GM21786 (cell line): ENCODE measurements at regions not wholly inside any gene's neighbourhood (a gene's known extent, or its start where the extent isn't known, plus 50 kb on each side); places are given as distances from the start of the nearest gene placed in this dataset.
"Not testable (repeated sequence)": the region's sequence is repeated elsewhere in the genome, so short reads cannot be mapped to it uniquely, and the experiment has no call there.

Experiments
- ATAC-seq: cut with Tn5 transposase; IDR thresholded peaks from one replicate; pipeline ENCODE4 v1.9.1; 2021; ENCODE audit not compliant: unreplicated experiment

DNA sequence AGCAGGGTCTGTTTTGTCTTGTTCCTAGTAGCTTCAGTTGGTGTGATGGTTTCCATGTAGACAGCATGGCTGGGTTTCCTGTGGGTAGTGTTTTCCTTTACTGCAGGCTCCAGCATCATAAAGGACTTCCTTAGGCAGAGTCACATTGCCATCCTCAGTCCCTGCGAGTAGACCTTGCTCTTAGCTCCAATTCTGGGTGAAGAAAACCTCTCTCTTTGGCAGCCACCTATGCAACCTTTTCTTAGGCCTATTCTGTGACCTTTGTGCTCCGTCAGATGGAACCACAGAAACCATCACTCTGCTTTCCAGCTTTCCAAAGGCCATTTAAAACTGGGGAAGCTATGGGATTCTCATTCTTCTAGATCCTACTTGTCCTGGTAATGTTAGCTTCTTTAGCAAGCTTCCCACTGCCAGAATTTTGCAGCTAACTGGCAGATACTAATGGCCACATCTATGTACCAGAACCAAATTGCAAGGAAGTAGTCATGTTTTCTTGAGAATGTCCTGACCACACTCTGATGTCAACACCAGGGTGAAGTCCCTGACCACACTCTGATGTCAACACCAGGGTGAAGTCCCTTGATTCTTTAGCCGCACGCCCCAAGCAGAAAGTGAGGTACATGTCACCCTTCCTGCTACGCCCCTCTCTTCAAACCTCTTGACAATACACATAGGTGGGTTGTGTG is 646.6 kb upstream of the HS3ST5 start:
- peak; percentile 100 for ATAC-seq

DNA sequence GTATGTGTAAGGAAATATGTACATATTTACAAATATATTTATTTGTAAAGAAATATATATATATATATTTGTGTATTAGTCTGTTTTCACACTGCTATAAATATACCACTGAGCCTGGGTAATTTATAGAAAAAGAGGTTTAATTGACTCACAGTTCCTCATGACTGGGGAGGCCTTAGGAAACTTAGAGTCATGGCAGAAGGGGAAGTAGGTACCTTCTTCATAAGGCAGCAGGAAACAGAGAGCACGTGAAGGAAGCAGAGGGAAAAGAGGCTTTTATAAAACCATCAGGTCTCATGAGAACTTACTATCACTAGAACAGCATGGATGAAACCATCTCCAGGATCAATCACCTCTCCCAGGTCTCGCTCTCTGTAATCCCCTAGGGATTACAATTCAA is 644.5 kb upstream of the HS3ST5 start:
- ATAC-seq = no peak

DNA sequence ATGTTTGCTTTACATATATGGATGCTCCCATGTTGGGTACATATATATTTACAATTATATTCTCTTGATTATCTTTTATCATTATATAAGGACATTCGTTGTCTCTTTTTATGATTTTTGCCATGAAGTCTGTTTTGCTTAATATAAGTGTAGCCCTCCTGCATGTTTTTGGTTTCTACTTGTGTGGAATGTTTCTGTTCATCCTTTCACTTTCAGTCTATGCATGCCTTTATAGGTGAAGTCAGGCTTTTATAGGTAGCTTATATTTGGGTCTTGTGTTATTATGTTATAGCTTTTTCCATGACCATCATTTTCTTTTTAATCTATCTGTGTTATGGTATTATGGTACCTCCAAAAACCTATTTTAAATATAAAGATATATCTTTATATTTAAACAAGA is 612.5 kb upstream of the HS3ST5 start:
- peak; percentile 87 for ATAC-seq

DNA sequence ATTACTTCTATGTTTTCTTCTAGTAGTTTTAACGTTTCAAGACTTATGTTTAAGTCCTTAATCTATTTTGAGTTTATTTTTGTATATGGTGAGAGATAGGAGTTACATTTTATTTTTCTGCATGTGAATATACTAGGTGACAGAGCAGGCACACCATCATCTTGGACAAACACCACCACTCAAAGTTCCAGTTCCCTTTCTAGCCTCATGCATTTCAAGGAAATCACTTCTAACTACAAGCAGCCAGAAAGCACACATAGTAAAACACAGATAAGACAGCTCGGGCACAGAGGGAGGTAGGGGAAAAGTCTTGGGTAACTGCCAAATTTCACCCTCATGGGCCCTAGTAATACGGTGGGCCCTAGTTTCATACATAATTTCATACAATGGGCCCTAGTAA is 609.4 kb upstream of the HS3ST5 start:
- no peak for ATAC-seq

DNA sequence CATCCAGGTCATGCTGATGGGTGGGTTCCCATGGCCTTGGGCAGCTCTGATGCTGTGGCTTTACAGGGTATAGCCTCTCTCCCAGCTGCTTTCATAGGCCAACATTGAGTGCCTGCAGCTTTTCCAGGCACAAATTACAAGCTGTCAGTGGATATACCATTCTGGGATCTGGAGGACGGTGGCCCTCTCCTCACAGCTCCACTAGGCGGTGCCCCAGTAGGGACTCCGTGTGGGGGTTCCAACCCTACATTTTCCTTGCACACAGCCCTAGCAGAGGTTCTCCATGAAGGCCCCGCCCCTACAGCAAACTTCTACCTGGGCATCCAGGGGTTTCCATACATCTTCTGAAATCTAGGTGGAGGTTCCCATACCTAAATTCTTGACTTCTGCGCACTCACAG is 602.6 kb upstream of the HS3ST5 start:
- no peak for ATAC-seq

DNA sequence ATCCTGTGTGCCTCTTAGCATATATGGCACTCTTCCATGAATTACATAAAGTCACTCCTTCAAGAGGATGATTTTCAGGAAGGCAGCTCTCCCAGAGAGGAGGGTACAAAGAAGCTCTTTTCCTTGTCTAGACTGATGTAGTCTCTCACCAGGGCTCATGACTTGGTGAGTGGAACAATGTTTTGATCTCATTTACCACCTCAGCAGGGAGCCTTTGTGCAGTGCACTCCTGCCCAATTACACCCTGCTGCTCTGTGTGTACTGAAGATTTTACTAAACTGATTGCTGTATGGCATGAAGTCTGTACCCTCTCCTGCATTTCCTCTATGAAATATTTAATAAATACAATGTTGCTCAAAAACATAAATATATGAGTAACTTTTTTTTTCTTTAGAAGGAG is 598.3 kb upstream of the HS3ST5 start:
- ATAC-seq = no peak

DNA sequence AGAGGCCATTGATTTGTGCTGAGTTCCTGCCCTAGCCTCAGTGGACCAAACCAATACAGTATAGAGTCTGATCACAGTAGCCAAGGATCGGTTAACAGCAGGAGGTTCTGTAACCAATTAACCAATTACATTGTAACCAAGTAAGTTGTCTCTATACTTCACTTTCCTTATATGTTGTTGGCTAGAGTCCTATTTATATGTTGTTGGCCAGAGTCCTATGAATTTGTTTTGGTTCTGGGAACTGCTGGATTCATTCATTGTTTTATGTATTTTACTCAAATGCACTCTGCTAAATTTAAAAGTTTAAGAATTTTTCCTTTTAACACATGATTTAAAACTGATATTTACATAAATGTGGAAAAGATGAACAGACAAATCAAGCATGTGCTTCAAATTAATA is 597.4 kb upstream of the HS3ST5 start:
- no peak for ATAC-seq

DNA sequence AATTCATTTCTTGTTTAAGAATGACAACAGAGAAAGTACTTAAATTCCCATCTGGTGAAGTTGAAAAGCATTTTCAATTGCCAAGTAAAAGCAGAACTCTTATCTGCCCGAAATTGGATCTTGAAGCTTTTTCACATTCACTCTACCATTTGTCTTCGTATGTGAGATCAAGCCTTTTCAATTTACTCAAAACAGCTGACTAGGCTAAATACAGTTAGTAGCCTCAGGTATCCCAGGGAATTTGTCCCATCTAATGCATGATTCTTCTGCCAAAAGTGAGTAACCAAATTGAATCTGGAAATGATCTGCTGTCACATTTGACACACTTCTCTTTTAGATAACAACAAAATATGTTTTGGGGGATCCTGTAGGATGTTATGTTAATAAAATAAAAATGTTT is 596.8 kb upstream of the HS3ST5 start:
- ATAC-seq = no peak

DNA sequence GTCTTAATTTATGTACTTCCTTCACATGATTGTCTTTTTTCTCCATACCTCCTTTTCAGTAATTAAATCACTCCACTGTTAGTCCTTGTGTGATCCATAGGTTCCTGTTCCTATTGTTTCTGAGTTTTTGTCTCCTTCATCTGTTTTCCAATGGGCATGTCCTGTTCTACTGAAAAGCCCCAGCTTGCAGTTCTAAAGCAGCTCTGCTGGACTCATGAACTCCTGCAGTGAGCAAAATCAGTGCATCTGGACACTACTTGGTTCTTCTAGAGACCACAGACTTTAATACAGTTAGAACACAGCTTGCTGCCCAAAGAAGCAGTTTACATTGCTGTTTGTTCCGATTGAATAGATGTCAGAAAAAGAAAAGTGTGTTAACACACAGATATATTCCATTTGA is 593.3 kb upstream of the HS3ST5 start:
- ATAC-seq = no peak

DNA sequence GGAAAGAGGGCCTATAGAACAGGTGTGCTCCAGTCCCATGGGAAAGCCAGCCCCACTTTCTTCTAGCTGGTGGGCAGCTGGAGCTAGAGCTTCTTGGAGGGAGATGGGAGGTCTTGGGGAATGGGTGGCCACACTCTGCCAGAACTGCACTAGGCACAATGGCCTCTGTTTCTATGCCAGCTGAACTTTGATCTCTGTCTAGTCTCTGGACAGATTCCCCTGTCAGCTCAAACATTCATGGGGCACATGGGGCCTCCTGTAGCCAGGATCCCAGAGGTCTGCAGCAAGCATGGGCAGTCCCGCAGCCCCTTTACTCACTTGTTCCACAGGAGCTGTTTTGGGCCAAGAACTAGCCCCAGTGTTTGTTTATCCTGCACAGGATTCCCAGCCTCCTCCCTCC is 591.3 kb upstream of the HS3ST5 start:
- no peak for ATAC-seq

DNA sequence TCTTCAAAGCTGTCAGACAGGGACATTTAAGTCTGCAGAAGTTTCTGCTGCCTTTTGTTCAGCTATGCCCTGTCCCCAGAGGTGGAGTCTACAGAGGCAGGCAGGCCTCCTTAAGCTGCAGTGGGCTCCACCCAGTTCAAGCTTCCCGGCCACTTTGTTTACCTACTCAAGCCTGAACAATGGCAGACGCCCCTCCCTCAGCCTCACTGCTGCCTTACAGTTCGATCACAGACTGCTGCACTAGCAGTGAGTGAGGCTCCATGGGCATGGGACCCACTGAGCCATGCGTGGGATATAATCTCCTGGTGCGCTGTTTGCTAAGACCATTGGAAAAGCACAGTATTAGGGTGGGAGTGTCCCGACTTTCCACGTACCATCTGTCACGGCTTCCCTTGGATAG is 585.9 kb upstream of the HS3ST5 start:
- ATAC-seq = not testable (repeated sequence)

DNA sequence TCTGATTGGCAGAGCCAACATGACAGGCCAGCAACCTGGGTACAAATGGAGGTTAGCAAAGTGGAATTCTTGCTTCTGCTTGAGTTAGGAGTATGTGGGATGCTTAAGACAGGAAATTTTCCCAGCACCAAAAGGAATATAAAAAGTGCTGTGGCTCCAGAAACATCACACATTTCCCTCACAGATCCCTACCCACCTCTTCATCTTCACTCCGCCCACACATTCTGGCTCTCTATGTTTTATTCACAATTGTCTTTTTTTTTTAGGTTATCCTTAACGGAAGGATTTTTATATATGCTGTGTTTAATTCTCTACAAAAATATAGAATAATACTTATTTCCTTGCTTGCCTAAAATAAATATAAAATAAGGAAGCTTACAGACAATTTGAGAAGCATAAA is 563.3 kb upstream of the HS3ST5 start:
- no peak for ATAC-seq

DNA sequence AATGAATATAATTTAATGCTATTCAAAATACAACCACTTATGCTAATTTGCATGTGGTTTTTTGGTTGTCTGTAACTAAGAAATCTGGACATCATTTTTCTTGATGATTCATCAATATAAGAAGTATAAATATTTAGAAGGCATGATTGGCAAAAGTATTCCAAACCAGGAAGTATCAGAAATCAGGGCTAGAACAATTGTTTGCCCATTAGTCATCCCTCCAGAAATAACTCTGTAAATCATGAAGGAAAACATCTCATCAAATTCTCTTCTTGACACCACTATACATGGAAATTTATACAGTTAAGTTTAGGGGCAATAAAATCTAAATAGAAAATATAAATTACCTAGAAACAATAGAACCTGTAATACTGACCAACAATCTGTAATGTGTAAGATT is 554.7 kb upstream of the HS3ST5 start:
- ATAC-seq = no peak

DNA sequence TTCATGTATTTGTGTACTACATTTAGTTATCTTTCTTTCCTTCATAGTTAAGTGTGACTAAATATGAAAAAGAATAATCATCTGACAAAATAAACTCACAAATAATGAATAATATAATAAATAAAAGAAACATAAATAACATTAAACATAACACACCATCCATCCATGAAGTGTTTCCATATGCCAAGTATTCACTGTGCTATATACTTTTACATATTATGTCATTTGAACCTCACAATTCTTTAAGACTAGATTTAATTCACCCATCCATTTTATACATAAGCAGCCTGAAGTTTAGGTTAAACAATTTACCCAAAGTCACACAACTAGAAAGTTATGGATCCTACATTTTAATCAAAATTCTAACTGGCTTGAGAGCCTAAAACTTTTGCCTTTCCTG is 549.4 kb upstream of the HS3ST5 start:
- ATAC-seq = no peak

DNA sequence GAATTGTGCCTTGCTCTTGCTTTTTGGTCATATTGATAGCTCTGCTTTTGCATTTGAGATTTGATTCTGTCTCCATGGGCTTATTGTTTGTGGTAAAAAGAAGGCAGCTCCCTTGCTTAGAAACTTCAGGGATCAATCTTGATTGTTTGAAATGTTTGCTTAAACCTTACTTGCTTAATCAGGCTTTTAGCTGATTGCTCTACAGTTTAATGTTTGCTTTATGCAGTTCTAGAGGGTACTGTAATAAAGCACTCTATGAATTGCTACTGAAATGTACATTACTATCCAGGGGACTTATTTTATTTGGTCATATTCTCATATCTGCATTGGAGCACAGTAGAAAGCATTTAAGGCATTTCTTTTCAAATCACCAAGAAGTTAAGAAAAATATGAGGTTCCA is 545.4 kb upstream of the HS3ST5 start:
- no peak for ATAC-seq

DNA sequence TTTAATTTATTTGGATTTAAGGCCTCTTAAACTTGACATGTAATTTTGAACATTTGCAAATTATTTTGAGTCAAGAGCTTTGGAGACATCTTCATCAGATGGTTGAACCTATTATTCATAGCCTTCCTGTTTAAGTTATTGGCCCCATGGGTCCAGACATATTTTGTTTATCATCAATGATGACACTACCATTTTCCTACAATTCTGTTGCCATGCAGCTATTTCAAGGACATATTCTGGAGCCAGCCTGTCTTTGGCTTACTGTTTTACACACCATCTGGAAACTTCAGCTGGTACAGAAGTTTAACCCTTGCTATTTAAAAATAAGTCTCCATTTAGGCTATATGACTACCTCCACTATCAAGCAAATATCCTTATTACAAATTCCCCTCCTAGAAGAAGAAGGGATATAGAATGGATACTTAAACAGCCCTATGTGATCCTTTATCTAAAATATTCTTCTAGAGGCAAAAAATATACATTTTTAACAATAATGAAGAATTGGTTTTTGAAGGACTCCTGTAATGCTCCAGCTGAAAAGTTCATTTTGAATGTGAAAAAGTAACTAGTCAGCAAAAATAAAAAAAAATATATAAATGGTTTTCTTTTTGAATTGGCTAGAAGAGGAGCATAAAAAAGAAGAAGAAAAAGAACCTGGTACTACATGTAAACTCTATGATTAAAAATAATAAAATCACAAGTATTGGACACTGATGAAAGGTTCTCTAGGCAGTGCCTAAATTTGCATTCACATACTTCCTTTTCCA is 544.0 kb upstream of the HS3ST5 start:
- no peak for ATAC-seq

DNA sequence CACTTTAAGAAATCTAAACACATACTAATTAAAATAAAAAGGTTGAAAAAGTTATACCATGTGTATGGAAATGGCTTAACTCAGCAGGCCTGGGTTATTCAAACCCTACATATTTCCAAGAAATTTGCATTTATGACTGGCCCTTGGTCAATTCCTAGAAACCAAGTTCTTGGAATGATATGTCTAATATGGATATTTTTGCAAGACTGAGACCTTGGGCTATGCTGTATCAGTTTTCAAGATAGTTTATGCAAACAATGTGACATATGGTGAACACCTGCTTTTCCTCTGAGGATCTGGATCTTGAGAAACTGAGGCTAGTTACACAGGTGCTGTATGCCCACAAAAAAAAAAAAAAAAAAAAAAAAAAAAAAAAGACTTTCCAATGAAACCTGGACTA is 536.9 kb upstream of the HS3ST5 start:
- no peak for ATAC-seq

DNA sequence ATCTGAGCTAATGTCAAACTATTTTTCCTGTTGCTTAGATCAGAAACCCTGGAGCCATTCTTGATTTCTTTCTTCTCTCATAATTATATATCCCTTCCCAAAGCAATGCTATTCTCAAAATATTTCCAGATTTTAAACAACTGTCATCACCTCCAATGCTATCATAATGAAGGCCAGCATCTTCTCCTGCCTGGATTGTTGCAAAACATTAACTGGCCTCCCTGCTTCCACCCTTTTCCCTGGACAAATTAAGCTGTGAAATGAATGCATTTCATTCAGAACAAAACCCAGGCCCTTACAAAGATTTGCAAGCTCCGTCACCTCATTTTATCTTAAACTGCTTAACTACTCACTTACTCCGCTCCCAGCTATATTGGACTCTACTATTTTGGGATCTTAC is 535.3 kb upstream of the HS3ST5 start:
- no peak for ATAC-seq

DNA sequence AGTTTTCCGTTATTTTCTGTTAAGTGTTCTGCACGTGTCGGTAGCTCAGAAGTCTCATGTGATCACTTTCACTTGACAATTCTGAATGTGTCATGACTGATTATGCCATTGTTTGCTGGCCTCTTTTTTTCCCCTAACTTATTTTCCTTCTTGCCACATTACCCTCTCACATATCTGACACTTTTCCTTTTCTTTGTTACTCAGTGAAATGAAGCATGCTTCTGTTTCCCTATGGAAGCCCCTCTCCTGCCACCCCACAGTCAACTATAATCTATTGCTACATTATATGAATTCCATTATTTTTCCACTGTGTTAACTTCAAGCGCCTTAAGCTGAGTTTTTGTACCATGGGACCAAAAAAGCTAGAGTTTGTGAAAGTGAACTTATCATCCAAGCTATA is 531.6 kb upstream of the HS3ST5 start:
- ATAC-seq = no peak

DNA sequence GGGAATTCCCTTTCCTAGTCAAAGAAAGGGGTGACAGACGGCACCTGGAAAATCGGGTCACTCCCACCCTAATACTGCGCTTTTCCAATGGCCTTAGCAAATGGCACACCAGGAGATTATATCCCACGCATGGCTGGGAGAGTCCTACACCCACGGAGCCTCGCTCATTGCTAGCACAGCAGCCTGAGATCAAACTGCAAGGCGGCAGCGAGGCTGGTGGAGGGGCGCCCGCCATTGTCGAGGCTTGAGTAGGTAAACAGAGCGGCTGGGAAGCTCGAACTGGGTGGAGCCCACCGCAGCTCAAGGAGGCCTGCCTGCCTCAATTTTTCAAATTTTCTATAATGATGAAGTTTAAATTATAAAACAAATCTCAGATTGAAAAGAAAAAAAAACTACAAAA is 522.7 kb upstream of the HS3ST5 start:
- ATAC-seq = not testable (repeated sequence)

DNA sequence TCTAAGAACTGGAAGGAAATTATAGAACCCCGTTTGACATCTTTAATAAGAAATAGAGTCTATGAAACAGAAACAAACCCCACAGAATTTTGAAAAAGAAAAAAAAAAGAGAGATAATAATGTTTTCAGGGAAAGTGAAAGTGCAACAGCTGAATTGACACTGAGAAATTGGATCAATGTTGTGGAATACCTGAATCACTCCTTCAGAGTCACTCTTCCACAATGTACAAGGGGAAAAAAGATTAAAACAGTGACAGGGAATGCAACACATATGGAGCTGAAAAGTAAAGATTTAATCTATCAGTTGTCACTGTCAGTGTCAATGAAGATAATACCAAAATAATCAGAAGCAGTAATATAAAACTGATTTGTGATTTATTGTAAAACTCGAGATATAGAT is 520.8 kb upstream of the HS3ST5 start:
- ATAC-seq = no peak

DNA sequence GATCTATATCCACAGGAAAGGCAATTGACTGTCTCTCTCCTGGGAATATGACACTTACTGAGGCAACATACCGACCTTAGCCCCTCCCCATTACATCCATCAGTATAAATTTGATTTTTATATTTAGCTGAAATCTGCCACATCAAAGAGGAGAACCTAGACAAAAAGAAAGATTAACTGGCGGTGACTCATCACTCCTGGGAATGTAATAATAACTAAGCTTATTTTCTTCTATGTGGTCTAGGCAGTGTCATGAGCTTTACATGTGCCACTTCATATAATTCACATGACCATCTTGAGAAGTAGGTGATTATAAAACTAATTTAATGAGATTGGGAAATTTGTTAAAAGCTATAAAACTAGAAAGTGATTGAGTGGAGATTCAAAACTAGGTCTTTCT is 520.0 kb upstream of the HS3ST5 start:
- ATAC-seq = no peak

DNA sequence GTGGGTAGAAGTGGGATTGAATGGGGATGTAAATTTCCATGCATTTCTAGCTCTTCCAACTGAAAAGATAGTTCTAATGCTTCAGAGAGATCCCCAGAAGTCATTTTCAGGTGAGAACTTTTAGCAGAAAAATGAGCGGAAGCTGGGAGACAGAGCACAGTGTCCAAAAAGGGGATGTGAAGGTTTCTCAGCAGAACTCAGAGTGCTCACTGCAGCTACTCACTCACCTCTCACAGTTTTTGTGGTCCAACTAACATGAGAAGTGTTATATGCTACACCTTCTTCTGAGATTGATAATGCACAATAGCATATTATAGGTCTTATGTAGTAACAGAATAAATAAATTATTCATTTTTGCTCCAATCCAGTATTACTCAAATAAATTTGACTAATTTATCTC is 519.2 kb upstream of the HS3ST5 start:
- no peak for ATAC-seq
